COLO668 (cell line): ENCODE measurements at regions not wholly inside any gene's neighbourhood (a gene's known extent, or its start where the extent isn't known, plus 50 kb on each side); places are given as distances from the start of the nearest gene placed in this dataset.
"Not testable (repeated sequence)": the region's sequence is repeated elsewhere in the genome, so short reads cannot be mapped to it uniquely, and the experiment has no call there.

Experiments
- DNase-seq: peaks from one replicate; lab custom pipeline; 2025; ENCODE audit not compliant: unreplicated experiment; lab: John Stamatoyannopoulos, UW

- DNase-seq = not testable (repeated sequence)
Measured at GRCh38 chr16:35619176-35619575, 2159.8 kb downstream of the TP53TG3F start.

GRCh38 chr16:35626041-35626440, 2166.6 kb downstream of the TP53TG3F start:
- no peak for DNase-seq

- DNase-seq = no peak
Measured at GRCh38 chr16:35628976-35629375, 2169.6 kb downstream of the TP53TG3F start.

- no peak for DNase-seq
Measured at GRCh38 chr16:35631261-35631945, 2172.0 kb downstream of the TP53TG3F start.

GRCh38 chr16:35636480-35637230, 2177.2 kb downstream of the TP53TG3F start:
- DNase-seq = no peak

GRCh38 chr16:35637683-35638082, 2178.3 kb downstream of the TP53TG3F start:
- DNase-seq = no peak

GRCh38 chr16:35639233-35640205, 2180.1 kb downstream of the TP53TG3F start:
- no peak for DNase-seq

GRCh38 chr16:35642322-35642835, 2183.0 kb downstream of the TP53TG3F start:
- DNase-seq = no peak

GRCh38 chr16:35651841-35652240, 2192.4 kb downstream of the TP53TG3F start:
- DNase-seq = no peak

- DNase-seq = no peak
Measured at GRCh38 chr16:35664091-35664693, 2204.8 kb downstream of the TP53TG3F start.

- DNase-seq = no peak
Measured at GRCh38 chr16:35685085-35685484, 2225.7 kb downstream of the TP53TG3F start.

- no peak for DNase-seq
Measured at GRCh38 chr16:35686595-35686994, 2227.2 kb downstream of the TP53TG3F start.

- no peak for DNase-seq
Measured at GRCh38 chr16:35687071-35687470, 2227.7 kb downstream of the TP53TG3F start.

- no peak for DNase-seq
Measured at GRCh38 chr16:35687781-35688180, 2228.4 kb downstream of the TP53TG3F start.

GRCh38 chr16:35689764-35690163, 2230.4 kb downstream of the TP53TG3F start:
- DNase-seq = no peak

- no peak for DNase-seq
Measured at GRCh38 chr16:35690413-35690812, 2231.0 kb downstream of the TP53TG3F start.

- no peak for DNase-seq
Measured at GRCh38 chr16:35691057-35691456, 2231.6 kb downstream of the TP53TG3F start.

GRCh38 chr16:35692824-35693223, 2233.4 kb downstream of the TP53TG3F start:
- no peak for DNase-seq

- no peak for DNase-seq
Measured at GRCh38 chr16:35706901-35707300, 2247.5 kb downstream of the TP53TG3F start.

GRCh38 chr16:35711435-35711834, 2252.0 kb downstream of the TP53TG3F start:
- DNase-seq = no peak

- DNase-seq = no peak
Measured at GRCh38 chr16:35711958-35712357, 2252.5 kb downstream of the TP53TG3F start.
